Thyroid gland (tissue), 4 donors: ENCODE measurements at regions not wholly inside any gene's neighbourhood (a gene's known extent, or its start where the extent isn't known, plus 50 kb on each side); places are given as distances from the start of the nearest gene placed in this dataset.

ENCODE experiments used
- CTCF ChIP-seq, 6 experiments: fragments of 200-600 bp in 3 of 6; fragments of 450-650 bp in 3 of 6; sonication (generic) in 3 of 6; IDR thresholded peaks; one replicate each; pipeline ENCODE4 v1.5.1; 2016 to 2019; ENCODE audit warnings: antibody characterized with exemption in 6 of 6, mild to moderate bottlenecking in 2 of 6, inconsistent platforms in 1 of 6, moderate library complexity in 1 of 6
- POLR2A ChIP-seq, 2 donors: fragments of 450-650 bp; IDR thresholded peaks; one replicate each; pipeline ENCODE4 v1.6.1; 2017; ENCODE audit warnings: antibody characterized with exemption in 2 of 2, mild to moderate bottlenecking in 2 of 2, moderate library complexity in 1 of 2

- no peak for TF ChIP-seq CTCF (IDR thresholded peaks at IDR 0.05)
- TF ChIP-seq POLR2A (IDR thresholded peaks at IDR 0.05), result no peak
Observed at GRCh38 chr9:115747731-115748130, 405.9 kb upstream of the PAPPA start.
